Vagina (tissue), 2 donors: ENCODE measurements at regions not wholly inside any gene's neighbourhood (a gene's known extent, or its start where the extent isn't known, plus 50 kb on each side); places are given as distances from the start of the nearest gene placed in this dataset.

Experiments
- DNase-seq, 2 donors: peaks; one replicate each; pipeline ENCODE4 v3.0.0-alpha.2; 2017; ENCODE audit errors: extremely low spot score in 2 of 2
- H3K27ac ChIP-seq: fragments of 200-600 bp; sonication (generic); one replicate; pipeline ENCODE4 v1.5.1; 2019
- H3K27me3 ChIP-seq: fragments of 200-600 bp; sonication (generic); one replicate; pipeline ENCODE4 v1.5.1; 2019
- H3K36me3 ChIP-seq, 2 donors: fragments of 200-600 bp; sonication (generic); one replicate each; pipeline ENCODE4 v1.5.1; 2017 to 2019
- H3K4me1 ChIP-seq: fragments of 200-600 bp; sonication (generic); one replicate; pipeline ENCODE4 v1.5.1; 2019
- H3K4me3 ChIP-seq, 2 donors: fragments of 200-600 bp; sonication (generic); 1 replicate in 1 of 2; 2 replicates in 1 of 2; pipeline ENCODE4 v1.5.1; 2016 to 2019
- H3K9me3 ChIP-seq: fragments of 200-600 bp; sonication (generic); one replicate; pipeline ENCODE4 v1.5.1; 2019
- CTCF ChIP-seq, 3 experiments: fragments of 450-650 bp in 2 of 3; fragments of 200-600 bp in 1 of 3; sonication (generic) in 1 of 3; IDR thresholded peaks; one replicate each; pipeline ENCODE4 v1.5.1; 2017 to 2019; ENCODE audit warnings: antibody characterized with exemption in 3 of 3, mild to moderate bottlenecking in 2 of 3, moderate library complexity in 2 of 3
- POLR2A ChIP-seq, 2 donors: fragments of 450-650 bp; IDR thresholded peaks; one replicate each; pipeline ENCODE4 v1.6.1; 2017; ENCODE audit warnings: antibody characterized with exemption in 2 of 2, mild to moderate bottlenecking in 2 of 2, moderate library complexity in 2 of 2
- POLR2AphosphoS5 ChIP-seq, 2 donors: sonication (generic); formaldehyde crosslinking; IDR thresholded peaks; one replicate each; pipeline ENCODE4 v1.9.0; 2017; ENCODE audit warnings: antibody characterized with exemption in 2 of 2, mild to moderate bottlenecking in 2 of 2, low read depth in 1 of 2; ENCODE audit not compliant: insufficient read depth in 1 of 2
- intact Hi-C: fragments of 100-400 bp; cut with DNase I; formaldehyde crosslinking; loops from one replicate; pipeline ENCODE4 v1.15.1; 2023

- no peaks in the 10 kb centered on the region for H3K36me3 ChIP-seq
- TF ChIP-seq CTCF (IDR thresholded peaks at IDR 0.05): no peak
- TF ChIP-seq POLR2A (IDR thresholded peaks at IDR 0.05): no peak
- no peak for TF ChIP-seq POLR2AphosphoS5 (IDR thresholded peaks at IDR 0.05; ENCODE audit: insufficient read depth in 1 of 2, low read depth in 1 of 2)
- H3K27ac ChIP-seq: no peak overlapping the region
- intact Hi-C loops: no loop called here
- peaks cover 5% of the 10 kb centered on the region for H3K4me1 ChIP-seq
- H3K4me3 ChIP-seq: no peak overlapping the region
- no peaks in the 10 kb centered on the region for H3K9me3 ChIP-seq
- no peaks in the 10 kb centered on the region for H3K27me3 ChIP-seq
- no peak for DNase-seq
Observed at GRCh38 chr6:17047889-17048288, 54.0 kb upstream of the STMND1 start.

GRCh38 chr6:17045581-17046322, 56.1 kb upstream of the STMND1 start:
- intact Hi-C loops: no loop called here
- no peak for TF ChIP-seq POLR2A (IDR thresholded peaks at IDR 0.05)
- TF ChIP-seq CTCF (IDR thresholded peaks at IDR 0.05): no peak
- Histone ChIP-seq H3K36me3 (no peaks in the 10 kb centered on the region), H3K27ac (no peak overlapping the region), H3K9me3 (no peaks in the 10 kb centered on the region), H3K4me3 (no peak overlapping the region), H3K4me1 (peaks cover 15% of the 10 kb centered on the region), H3K27me3 (no peaks in the 10 kb centered on the region)
- DNase-seq: no peak

- DNase-seq: no peak
- TF ChIP-seq CTCF (IDR thresholded peaks at IDR 0.05): no peak
- TF ChIP-seq POLR2A (IDR thresholded peaks at IDR 0.05): no peak
- TF ChIP-seq POLR2AphosphoS5 (IDR thresholded peaks at IDR 0.05; ENCODE audit: insufficient read depth in 1 of 2, low read depth in 1 of 2): no peak
- peaks cover 15% of the 10 kb centered on the region for H3K4me1 ChIP-seq
- H3K9me3 ChIP-seq: no peaks in the 10 kb centered on the region
- no peak overlapping the region for H3K27ac ChIP-seq
- no peaks in the 10 kb centered on the region for H3K36me3 ChIP-seq
- intact Hi-C loops: no loop called here
- no peak overlapping the region for H3K4me3 ChIP-seq
- H3K27me3 ChIP-seq: no peaks in the 10 kb centered on the region
Observed at GRCh38 chr6:17043148-17043522, 58.7 kb upstream of the STMND1 start.

GRCh38 chr6:17042422-17043147, 59.3 kb upstream of the STMND1 start:
- H3K4me1 ChIP-seq: peaks cover 15% of the 10 kb centered on the region
- DNase-seq: no peak
- intact Hi-C loops: no loop called here
- H3K4me3 ChIP-seq: no peak overlapping the region
- H3K36me3 ChIP-seq: no peaks in the 10 kb centered on the region
- no peak overlapping the region for H3K27ac ChIP-seq
- no peaks in the 10 kb centered on the region for H3K9me3 ChIP-seq
- TF ChIP-seq POLR2AphosphoS5 (IDR thresholded peaks at IDR 0.05; ENCODE audit: insufficient read depth in 1 of 2, low read depth in 1 of 2) (no peak), CTCF (IDR thresholded peaks at IDR 0.05) (no peak), POLR2A (IDR thresholded peaks at IDR 0.05) (no peak)
- H3K27me3 ChIP-seq: no peaks in the 10 kb centered on the region

GRCh38 chr6:17039266-17039665, 62.6 kb upstream of the STMND1 start:
- Histone ChIP-seq H3K27ac (no peak overlapping the region), H3K4me1 (peaks cover 15% of the 10 kb centered on the region), H3K27me3 (no peaks in the 10 kb centered on the region), H3K9me3 (no peaks in the 10 kb centered on the region), H3K36me3 (no peaks in the 10 kb centered on the region), H3K4me3 (no peak overlapping the region)
- intact Hi-C loops: no loop called here
- no peak for TF ChIP-seq POLR2AphosphoS5 (IDR thresholded peaks at IDR 0.05; ENCODE audit: insufficient read depth in 1 of 2, low read depth in 1 of 2)
- no peak for TF ChIP-seq CTCF (IDR thresholded peaks at IDR 0.05)
- TF ChIP-seq POLR2A (IDR thresholded peaks at IDR 0.05): no peak
- DNase-seq: no peak
